Putamen (tissue), 1 donor: ENCODE measurements at regions not wholly inside any gene's neighbourhood (a gene's known extent, or its start where the extent isn't known, plus 50 kb on each side); places are given as distances from the start of the nearest gene placed in this dataset.
A peak's percentile ranks its signal among the peaks of the same experiment; 100 is the strongest.
"Not testable (repeated sequence)": the region's sequence is repeated elsewhere in the genome, so short reads cannot be mapped to it uniquely, and the experiment has no call there.

Experiments used
- DNase-seq: peaks from one replicate; pipeline ENCODE4 v3.0.0-alpha.2; 2016; ENCODE audit warnings: low spot score

DNA sequence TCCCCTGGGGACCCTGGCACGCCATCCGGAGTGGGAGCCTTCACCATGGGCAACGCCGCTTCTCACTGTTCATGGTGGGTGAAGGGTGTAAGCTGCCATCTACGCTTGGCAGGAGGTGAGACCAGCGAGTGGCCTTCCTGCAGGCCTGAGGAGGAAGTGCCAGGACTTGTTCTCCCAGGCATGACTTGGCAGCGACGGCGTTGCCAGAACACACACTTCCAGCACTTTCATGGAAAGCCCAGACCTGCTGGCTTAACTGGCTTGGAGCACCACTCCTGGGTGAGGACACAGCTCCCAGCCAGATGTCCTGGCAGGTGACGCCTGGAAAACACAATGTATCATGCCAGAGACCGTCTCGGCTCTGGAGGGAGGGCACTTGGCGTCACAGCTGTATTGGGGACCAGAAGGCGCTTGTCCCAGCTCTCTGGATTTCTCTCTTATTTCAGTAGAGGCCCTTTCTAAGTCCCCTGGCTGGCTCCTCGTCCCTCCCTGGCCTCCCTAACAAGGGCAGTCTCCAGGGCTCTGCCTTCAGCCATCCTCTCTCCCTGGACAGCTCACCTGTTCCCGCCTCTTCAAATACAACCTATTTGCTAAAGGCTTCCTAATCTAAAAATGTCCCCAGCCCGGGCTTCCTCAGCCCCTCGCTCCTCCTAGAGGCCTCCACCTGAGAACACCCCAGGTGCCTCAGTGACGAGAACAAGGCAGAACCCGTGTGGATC is 188.3 kb downstream of the OLFM1 start:
- DNase-seq = peak; percentile 21

DNA sequence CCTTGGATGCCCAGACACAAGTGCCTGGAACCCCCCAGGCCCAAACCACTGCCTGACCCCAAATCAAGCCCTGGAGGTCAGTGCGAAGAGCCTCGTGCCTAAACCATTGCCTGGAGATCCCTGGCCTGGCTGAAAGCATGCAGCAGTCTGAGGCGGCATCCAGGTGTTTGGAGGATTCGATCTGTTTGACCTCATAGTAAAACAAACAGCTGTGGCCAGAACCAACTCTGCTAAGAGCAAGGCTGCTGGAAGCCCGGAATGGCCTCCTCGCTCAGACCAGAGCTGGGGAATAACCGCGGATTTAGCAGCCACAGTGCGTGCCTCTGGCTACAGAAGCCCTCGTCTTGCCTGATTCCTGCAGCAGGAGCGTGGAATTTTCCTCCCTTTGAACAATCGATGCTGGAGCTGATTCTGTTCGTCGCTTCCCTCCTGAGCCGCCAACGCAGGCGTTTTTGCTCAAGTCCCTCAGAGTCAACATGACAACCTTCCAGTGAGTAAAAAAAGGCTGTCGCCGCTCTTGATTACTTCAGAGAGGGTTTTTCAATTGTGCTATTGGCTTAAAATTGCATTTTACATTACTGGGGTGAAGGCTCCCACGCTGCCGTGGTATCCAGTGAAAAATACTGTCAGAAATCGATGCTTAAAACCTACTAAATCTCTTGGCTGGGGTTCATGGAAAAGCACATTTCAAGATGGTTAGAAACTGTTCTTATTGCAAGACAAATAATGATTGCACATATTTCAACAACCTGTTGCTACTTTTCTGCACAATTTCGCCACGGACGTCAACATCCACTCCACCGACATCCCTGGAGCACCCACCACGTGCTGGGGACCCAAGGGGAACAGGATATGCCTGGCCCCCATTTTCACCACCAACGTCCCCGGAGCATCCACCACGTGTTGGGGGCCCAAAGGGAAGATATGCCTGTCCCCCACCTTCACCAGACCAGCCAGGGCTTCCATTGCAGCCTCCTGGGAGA is 190.0 kb downstream of the OLFM1 start:
- peak; percentile 41 for DNase-seq

DNA sequence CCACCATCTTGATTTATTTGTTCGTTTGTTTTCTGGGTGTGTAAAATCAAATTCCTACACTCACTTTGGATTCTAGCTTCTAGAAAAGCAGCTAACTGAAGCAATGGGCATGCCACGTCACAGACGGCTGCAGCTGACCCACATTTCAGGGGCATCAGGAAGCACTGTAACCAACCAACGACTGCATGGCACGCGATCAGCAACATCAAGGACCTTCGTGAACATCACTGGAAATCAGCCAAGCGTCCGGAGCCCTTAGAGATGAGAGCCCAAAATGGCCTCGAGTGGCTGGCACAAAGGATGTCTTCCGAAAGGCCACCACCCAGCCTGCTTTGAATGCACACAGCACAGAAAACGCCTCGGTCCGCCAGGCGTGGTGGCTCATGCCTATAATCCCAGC is 191.1 kb downstream of the OLFM1 start:
- no peak for DNase-seq

DNA sequence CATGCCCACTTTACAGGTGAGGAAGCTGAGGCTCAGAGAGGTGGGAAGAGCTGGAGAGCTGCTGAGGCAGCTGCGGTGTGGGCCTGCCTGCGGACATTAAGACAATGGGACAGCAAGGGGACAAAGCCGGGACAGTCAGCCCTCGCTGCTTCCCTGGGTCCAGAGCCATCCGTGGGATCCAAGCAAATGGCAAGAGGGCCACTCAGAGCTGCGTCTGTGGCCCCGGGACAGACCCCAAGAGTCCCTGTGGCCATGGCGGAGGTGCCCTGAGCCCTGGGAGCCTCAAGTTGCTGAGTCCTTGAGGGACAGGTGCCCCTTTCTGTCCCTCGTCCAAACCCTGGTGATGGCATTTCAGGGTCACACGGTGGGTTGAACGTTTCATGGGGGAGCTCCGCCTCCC is 191.9 kb downstream of the OLFM1 start:
- no peak for DNase-seq

DNA sequence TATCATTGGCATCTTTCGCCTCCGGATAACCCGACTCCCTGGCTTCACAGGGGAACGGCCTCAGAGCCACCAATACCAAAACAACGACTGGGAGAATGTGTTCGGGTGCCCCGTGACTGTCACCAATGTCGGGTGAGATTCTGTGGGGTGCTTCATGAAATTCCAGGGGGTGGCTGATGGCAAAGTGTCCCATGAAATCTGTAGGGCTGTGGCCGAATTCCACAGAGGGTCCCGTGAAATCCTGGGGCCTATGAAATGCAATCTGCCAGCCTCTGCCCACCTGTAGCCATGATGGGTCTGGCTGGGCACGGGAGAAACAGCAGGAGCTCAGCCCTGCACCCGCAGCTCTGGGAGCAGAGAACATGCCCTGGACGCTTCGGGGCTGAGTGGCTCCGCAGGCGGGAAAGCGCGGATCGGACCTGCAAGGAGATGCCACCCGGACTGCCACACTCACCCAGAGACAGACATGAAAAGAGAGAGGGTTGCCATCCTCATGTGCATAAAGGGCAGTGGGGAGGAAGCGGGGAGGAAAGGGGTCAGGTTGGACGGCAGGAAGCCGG is 192.4 kb downstream of the OLFM1 start:
- no peak for DNase-seq

DNA sequence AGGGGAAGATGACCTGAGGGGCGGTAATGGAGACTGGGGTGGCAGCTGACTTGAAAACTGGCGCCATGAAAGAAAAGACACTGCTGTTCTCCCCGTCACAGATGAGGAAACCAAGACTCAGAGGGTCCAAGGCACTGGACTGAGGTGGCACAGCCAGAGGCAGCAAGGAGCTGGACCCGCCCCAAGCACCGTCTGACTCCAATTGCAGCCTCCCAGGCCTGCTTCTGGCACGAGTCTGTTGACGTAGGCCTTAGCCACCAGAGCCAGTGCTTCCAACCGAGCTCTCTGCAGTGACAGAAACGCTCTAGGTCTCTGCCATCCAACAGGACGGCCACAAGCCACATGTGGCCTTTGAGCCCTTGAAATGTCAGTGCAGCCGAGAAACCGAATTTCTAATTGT is 193.2 kb downstream of the OLFM1 start:
- no peak for DNase-seq

DNA sequence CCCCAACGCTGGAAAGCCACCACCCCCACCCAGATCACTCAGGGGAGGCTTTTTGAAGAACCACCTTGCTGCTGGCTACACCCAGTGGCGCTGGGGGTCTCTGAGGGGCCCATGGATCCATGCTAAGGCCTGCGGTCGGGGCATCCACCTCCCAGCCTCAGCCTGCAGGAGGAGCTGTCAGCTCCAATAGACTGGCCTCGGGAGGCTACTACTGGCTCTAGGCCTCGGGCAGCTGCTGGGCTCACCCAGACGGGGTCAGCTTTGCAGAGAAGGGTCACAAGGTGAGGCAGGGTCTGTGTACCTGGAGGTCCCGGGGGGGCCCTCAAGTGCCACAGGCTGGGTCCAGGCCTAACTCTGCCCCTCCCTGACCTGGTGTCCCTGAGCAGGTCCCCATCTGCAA is 193.7 kb downstream of the OLFM1 start:
- no peak for DNase-seq

DNA sequence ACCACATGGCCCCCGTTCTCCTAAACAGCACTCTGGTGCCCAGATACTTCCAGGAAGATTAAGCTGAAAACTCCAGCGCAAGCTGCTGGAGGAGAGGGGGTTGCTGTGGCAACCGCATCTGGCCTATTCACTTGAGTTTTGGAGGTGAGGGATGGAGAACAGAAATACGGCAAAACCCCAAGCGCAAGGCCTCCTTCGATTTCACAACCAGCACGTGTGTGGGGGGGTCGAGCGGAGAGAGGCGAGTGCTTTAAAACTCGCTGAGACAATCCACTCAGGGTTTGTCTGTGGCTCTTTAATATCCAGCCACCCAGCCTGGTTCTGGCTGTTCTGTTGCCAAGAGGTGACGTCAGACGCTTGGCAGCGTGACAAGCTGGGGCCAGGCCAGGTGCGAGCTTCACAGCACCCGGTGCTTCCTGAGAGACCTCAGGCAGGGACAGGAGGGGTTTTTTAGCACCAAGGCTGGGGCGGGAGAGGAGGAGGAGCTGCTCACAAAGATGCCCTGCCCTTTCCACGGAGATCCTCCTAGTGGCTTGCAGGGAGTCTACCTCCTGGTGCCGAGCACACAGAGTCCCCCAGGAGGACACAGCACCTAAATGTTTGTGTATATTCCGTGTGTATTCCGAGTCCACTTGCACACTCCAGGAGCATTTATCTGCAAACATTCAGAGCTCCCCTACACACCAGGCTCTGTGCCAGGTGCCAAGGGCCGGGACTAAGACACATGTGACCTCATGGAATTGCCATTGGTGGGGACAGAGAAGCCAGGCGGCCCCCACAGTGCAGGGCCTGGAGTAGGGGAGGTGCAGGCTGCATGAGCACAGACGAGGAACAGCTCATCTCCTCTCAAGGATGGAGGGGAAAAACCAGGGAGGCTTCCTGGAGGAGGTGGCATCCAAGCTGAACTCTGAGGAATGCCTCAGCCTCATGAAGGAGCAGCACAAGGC is 194.6 kb downstream of the OLFM1 start:
- DNase-seq = peak; percentile 34

DNA sequence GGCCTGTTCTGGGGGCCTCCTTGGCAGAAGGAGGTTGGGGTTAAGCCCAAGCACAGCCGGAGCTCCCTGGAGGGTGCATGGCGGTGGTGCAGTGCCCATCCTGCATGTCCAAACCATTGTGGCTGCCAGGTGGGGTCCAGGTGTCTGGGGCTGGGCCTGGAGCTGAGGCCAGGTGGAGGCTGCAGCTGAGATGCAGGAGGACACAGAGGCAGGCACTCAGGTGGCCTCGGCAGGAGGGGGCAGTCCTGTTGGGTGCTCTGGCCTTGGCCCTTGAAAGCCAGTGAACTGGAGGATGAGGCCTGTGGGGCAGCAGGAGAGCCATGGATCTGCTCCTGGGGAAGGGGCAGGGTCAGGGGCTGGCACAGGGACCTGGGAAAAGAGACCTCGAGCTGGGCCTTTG is 195.3 kb downstream of the OLFM1 start:
- no peak for DNase-seq

DNA sequence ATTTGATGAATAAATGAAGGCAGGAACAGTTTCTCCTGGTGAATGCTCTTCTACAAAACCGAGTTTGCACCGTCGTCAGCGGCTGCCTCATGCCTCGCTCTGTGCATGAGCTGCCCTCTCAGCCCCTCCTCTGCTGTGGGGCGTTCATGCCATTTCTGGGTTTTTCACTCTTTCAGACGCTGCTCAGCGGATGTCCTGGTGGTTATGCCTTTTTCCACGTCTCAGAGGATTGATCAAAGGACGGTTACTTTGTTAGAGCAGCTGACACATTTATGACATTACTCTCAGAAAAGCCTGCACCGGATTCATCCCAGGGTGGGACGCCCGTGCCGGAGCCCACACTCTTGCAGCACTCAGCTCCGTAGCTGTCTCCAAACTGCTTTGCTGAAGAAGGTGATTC is 195.9 kb upstream of the PPP1R26 start:
- no peak for DNase-seq

DNA sequence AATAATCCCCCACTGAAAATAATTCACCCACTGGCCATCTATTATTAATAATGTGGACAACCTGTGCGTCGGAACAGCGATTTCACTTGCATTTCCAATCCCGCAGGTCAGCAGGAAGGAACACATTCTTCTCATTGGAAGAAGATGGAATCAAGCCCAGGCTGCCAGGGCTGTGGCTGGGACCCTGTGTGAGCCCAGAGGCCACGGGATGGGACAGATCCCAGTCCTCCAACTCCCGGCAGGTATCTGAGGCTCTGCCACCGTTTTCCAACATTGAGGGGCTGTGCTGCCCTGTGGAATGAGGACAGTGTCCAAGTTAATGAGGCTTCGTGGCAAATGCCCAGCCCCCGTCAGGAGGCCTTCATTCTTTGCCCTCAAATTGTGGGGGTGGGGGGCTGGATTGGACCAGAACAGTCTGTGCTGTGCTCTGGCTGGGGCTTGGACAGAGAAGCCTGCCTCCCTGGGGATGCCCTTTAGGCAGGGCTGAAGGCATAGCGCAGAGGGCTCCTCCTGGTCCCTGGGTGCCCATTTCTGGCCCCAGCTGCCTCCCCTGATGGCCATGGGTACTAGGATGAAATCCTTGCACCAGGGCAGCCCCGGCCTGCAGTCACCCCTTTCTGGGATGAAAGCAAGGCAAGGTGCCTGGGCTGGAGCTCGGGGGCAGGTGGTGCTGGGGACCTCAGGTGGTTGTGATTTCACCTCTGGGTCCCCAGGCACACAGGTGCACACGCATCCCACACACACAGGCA is 195.0 kb upstream of the PPP1R26 start:
- DNase-seq = no peak

DNA sequence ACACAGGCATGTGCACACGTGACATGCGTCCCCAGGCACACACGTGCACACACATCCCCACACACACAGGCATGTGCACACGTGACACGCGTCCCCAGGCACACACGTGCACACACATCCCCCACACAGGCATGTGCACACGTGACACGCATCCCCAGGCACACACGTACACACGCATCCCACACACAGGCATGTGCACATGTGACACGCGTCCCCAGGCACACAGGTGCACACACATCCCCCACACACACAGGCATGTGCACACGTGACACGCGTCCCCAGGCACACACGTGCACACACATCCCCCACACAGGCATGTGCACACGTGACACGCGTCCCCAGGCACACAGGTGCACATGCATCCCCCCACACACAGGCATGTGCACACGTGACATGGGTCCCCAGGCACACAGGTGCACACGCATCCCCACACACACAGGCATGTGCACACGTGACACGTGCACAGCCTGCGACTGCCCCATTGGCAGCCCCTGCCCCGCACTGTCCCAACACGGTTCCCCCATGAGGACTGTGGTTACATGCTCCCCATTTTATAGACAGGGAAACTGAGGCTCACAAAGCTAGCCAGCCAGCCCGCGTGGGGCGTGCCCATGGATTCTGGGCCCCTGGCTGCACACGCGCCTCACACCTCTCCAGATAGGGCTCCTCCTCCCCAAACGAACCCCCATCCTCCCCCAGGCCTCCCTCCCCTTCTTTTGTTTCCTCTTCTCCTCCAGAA is 193.2 kb upstream of the PPP1R26 start:
- not testable (repeated sequence) for DNase-seq

DNA sequence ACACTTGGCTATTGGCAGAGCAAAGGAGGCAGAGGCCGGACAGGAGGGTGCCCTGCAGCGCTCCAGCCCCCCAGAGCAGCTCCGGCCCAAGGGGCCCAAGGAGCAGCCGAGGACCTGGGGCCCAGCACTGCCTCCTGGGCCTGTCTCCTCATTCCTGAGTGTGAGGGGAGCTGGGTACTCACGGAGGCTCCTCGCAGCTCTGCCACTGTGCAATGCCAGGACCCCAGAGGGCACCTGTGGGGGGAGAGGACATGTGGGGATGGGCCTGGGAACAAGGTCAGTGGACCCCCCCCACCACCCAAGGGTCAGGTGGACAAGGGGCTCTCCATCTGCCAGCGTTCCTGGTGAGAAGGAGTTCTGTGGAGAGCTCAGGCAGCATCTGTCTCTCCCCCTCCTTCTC is 192.6 kb upstream of the PPP1R26 start:
- DNase-seq = no peak

DNA sequence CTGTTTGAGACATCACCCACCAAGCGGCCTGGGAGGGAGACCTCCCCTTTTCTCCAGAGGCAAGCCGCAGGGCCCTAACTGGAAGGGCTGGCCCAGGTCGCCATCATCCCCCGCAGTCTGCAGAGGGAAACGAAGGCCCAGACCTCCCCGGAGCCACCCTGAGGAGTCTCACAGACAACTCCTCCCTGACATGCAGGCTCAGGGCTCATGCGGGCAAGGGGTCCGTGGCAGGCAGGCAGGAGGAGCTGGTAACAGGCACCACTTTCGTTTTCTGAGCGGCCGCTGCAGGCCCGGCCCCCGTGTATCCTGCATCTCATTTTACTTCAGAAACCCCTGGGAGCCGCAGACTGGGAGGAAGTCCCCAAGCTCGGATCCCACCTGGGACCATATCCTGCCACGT is 192.0 kb upstream of the PPP1R26 start:
- no peak for DNase-seq

DNA sequence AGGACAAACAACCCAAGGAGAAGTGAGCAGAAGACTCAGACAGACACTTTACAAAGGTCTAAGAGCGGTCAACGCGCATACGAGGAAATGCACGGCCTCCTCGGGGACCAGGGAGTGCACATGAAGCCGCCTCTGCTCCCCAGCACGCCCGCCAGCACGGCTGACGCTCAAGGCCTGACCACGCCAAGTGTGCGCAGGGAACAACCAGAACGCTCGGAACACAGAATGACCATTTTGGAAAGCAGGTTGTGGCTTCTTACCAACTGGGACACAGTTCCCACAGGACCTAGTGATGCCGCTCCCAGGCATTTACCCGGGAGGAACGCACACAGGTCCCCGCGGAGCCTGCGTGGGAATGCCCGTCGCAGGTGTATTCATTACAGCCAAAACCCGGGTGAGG is 191.5 kb upstream of the PPP1R26 start:
- DNase-seq = no peak

DNA sequence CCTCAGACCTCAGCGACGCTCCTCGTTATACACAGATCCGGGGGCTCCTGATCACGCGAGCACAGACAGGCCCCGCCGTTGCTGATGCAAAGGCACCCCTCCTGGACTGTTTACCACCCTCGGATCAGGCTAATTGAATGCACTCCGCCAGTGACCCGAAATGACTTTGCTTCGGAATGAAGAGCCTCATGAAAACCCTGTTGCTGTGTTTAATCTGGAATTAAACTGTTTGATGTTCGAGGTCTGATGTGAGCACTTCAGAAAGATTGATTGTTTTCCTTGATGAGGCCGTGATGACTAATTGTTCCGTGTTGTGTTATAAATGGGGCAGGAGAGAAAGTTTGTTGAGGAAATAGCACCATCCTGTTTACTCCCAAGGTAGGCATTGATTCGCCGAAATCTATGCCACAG is 190.5 kb upstream of the PPP1R26 start:
- DNase-seq = no peak

DNA sequence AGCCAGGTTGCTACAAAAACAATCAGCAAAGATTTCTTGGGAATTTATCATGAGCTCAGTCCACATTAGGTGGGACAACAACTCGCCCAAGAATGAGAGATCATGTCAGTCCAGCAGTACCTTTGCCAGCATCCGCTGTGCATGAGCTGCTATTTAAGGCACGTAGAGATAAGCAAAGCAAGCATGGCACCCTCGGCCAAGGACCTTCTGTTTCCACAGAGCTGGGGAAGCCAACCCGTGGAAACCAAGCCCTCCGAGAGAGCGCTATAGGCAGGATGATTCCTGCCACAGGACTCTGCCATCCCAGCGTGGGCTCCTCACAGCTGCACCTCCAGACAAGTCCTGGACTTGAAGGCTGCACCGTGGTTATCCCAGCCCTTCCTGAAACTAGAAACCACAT is 189.5 kb upstream of the PPP1R26 start:
- no peak for DNase-seq

DNA sequence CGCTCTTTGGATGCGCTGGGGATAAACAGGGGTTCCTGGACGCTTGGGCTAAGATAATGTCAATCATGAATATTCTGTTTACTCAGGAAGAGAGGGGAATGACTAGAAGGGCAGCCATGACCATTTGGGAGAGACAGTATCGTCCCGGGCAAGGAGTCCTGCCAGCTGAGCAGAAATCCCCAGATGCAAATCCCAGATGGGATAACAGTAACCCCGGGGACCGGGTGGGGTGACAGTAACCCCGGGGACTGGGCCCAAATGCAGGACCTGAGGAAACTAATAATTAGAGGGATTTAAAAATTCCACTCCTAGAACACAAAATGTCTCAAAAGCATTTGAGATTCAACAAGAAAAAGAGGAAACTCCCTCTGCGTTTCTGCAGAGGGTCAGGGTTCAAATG is 189.0 kb upstream of the PPP1R26 start:
- DNase-seq = no peak

DNA sequence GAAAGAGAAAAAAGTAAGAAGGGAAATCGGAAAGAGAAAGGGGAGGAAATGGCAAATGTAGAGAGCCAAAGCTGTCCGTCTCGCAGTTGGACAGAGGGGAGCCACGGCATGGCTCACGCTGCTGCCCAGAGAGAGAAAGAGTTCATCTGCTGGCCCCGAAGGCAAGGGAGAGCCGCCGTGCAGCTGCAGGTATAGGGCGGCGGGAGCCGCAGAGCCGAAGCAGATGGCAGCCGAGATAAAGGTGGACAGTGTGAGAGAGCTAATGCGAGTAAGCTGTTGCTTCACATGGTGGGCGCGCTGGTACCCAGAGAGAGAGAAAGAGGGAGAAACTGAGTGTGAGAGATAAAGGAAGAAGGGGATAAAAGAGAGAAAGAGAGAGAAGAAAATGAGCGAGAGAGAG is 188.4 kb upstream of the PPP1R26 start:
- DNase-seq = no peak

DNA sequence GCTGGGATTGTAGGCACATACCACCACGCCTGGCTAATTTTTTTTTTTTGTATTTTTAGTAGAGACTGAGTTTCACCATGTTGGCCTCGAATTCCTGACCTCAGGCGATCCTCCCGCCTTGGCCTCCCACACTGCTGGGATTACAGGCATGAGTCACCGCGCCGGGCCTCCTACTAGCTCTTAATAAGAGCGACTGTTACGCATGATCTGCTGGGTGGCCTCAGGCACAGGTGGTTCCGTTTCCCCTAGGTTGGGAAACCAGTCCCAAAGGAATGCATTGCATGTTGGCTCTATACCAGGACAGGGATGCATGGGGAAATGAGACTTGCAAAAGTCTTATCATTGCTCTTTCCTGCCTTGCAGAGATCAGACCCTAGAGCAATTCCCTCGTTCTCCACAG is 184.7 kb upstream of the PPP1R26 start:
- no peak for DNase-seq
